Fibroblast of pulmonary artery (primary cell): ENCODE measurements at regions not wholly inside any gene's neighbourhood (a gene's known extent, or its start where the extent isn't known, plus 50 kb on each side); places are given as distances from the start of the nearest gene placed in this dataset.

ENCODE experiments used
- DNase-seq: peaks from one replicate; pipeline ENCODE4 v3.0.0-alpha.2; 2010; ENCODE audit warnings: low read depth
- H3K4me3 ChIP-seq: replicated peaks from 2 replicates; pipeline ENCODE4 v1.5.1; 2011; ENCODE audit warnings: low read depth, mild to moderate bottlenecking, control low read depth, low read length, moderate library complexity
- TF ChIP-seq, protein P1 (sequence below): IDR thresholded peaks from 2 replicates; pipeline ENCODE4 v1.5.1; 2011; ENCODE audit warnings: mild to moderate bottlenecking, control low read depth, low read length, inconsistent platforms; ENCODE audit errors: missing control alignments

DNA sequence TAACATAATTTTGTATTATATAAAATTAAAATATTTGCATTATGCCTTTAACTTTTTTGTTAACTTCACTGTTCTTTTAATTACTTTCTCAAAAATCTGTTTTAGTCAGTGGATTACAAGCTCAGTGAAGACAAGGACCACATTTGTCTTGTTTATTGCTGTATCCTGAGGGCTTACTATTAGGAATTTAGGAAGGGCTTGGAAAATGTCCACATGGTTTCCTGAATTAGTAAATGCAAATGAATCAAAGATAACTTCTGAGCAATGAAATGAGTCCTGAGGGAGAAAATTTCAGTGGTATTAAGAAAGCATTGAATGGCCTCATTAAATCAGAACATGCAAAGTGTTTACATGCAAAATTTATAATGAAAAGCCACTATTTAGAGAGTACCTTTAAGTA lies 1293.2 kb upstream of the GOT2 start:
- no peak for DNase-seq
- no peak overlapping the region for H3K4me3 ChIP-seq
- TF ChIP-seq, protein P1, sequence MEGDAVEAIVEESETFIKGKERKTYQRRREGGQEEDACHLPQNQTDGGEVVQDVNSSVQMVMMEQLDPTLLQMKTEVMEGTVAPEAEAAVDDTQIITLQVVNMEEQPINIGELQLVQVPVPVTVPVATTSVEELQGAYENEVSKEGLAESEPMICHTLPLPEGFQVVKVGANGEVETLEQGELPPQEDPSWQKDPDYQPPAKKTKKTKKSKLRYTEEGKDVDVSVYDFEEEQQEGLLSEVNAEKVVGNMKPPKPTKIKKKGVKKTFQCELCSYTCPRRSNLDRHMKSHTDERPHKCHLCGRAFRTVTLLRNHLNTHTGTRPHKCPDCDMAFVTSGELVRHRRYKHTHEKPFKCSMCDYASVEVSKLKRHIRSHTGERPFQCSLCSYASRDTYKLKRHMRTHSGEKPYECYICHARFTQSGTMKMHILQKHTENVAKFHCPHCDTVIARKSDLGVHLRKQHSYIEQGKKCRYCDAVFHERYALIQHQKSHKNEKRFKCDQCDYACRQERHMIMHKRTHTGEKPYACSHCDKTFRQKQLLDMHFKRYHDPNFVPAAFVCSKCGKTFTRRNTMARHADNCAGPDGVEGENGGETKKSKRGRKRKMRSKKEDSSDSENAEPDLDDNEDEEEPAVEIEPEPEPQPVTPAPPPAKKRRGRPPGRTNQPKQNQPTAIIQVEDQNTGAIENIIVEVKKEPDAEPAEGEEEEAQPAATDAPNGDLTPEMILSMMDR, result no peak

DNA sequence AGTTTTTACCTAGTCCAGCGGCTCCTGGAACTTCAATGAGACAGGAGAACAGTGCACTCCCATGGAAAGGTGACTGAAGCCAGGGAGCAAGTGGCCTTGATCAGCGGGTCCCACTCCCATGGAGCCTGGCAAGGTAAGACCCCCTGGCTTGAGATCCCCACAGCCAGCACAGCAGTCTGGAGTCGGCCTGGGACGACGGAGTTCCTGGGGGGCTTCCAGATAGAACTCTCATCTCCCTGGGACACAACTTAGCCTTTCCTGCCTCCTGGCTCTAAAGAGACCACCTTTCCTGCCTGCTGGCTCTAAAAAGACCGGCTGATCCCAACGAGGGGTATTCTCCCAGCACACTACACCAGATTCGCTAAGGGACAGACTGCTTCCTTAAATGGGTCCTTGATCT lies 1279.0 kb upstream of the GOT2 start:
- TF ChIP-seq, protein P1, result no peak
- no peak for DNase-seq
- no peak overlapping the region for H3K4me3 ChIP-seq

DNA sequence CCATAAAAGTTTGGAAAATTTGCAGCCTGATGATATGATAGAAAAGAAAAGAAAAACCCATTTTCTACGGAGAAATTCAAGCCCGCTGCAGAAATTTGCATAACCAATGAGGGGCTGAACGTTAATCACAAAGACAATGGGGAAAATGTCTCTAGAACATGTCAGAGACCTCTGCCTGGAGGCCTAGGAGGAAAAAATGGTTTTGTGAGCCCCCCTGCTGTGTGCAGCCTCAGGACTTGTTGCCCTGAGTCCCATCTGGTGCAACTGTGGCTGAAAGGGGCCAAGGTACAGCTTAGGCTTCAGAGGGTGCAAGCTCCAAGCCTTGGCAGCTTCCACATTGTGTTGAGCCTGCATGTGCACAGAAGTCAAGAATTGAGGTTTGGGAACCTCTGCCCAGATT lies 1267.4 kb upstream of the GOT2 start:
- no peak overlapping the region for H3K4me3 ChIP-seq
- DNase-seq, result no peak
- TF ChIP-seq, protein P1, result no peak

DNA sequence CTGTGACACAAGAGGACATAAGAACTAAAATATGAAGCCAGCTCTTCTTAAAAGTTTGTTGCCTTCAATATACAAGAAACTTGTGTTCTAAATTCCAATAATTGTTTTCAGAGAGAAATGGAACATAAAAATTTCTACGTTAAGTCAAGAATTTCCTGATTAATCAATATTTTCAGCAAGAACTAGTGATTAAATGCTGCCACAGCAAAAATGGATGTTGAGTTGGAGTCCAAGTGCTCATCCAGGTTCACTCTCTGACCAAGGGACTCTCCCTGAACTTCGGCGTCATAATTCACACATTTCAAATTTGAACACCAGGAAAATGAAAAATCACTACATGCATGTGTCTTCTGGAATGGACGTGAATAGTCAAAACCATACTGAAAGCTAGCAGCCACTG lies 1263.6 kb upstream of the GOT2 start:
- DNase-seq, result no peak
- TF ChIP-seq, protein P1, result no peak

DNA sequence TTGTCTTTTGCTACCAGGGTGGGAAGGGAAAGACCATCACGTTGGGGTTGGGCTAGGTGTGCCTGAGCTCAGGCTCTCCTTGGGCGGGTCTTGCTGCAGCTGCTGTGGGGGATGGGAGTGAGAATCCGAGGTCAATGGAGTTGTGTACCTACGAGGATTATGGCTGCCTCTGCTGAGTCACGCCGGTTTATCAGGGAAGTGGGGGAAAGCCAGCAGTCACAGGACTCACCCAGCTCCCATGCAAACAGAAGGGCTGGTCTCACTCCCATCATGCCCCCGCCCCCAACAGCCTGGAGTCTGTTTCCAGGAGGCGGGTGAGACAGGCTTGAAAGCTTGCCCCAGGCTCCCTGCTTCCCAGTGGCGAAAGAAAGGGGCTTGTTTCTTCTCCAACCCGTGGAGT lies 1259.0 kb upstream of the GOT2 start:
- TF ChIP-seq, protein P1, result no peak
- no peak overlapping the region for H3K4me3 ChIP-seq

More for the DNA sequence above, 1263.6 kb upstream of the GOT2 start:
- H3K4me3 ChIP-seq, result no peak overlapping the region

DNA sequence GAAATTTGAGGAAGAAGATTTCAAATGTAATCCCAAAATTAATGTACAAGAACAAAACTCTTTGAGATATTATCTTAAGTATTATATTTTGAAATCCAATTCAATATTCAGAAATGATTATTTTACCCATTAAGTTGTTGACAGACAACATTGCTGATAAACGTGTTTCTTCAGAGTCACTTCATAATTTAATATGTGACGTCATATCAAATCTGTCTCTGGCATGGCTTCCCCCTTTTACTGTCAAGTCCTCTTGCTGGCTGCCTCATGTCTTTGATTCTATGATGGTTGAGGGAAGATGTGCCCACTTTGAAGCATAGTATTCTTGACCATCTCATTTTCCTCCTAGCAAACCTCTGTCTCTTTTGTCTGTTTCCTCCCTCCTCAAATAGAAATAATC lies 1257.1 kb upstream of the GOT2 start:
- H3K4me3 ChIP-seq, result no peak overlapping the region
- TF ChIP-seq, protein P1, result no peak
- DNase-seq, result no peak

More for the DNA sequence above, 1259.0 kb upstream of the GOT2 start:
- DNase-seq, result no peak

DNA sequence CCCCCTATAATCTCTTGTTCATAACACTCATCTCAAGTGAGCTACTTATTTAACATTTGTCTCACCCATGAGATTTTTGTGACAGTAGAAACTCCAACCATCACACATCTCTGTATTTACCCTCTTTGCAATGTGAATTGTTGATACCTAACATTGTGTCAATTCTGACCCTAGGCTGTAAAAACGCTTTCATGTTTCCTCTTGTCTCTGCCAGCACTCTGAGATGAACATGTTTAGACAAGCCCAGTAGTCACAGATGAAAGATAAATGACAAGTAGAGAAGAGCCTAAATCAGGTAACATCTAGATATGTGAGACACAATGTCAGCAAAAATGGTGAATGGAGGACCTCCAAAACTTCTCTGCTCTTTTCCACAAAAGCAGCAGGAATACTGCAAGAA lies 1254.5 kb upstream of the GOT2 start:
- TF ChIP-seq, protein P1, result no peak
- no peak overlapping the region for H3K4me3 ChIP-seq
- no peak for DNase-seq
